ENCODE measurements at regions not wholly inside any gene's neighbourhood (a gene's known extent, or its start where the extent isn't known, plus 50 kb on each side); places are given as distances from the start of the nearest gene placed in this dataset.

DNA sequence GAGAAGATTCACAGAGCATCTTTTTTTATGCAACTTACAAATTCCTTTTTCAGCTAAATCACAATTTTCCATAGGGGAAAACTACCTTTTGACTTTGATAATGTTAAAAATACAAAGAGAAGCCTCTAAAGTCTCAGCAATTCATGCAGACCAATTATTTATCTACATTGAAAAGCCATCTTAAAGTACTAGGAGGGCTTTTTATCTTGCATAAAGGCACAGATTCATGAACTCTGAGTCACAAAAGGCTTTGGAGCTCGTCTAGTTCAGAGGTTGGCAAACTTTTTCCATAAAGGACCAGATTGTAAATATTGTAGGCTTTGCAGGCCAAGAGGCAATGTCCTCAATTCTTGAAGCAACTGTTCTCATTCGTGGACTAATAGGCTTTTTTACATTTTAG is 210.4 kb upstream of the HDX start:
- H3K4me2 ChIP-seq (ENCODE audit: low read depth, low read length, poor library complexity, severe bottlenecking), result no peak overlapping the region
- H3K9ac ChIP-seq (ENCODE audit: low read depth, low read length, poor library complexity, severe bottlenecking), result no peak overlapping the region
- no peaks in the 10 kb centered on the region for H3K36me3 ChIP-seq (ENCODE audit: insufficient read depth, low read length)
- H3K9me2 ChIP-seq (replicated peaks; ENCODE audit: low read depth, low read length), result no peaks in the 10 kb centered on the region
- H3K4me1 ChIP-seq (ENCODE audit: insufficient read depth, low read length, poor library complexity, severe bottlenecking), result no peaks in the 10 kb centered on the region
- TF ChIP-seq EZH2phosphoT487 (IDR thresholded peaks at IDR 0.05; ENCODE audit: borderline replicate concordance), result no peak
- TF ChIP-seq, protein P1, sequence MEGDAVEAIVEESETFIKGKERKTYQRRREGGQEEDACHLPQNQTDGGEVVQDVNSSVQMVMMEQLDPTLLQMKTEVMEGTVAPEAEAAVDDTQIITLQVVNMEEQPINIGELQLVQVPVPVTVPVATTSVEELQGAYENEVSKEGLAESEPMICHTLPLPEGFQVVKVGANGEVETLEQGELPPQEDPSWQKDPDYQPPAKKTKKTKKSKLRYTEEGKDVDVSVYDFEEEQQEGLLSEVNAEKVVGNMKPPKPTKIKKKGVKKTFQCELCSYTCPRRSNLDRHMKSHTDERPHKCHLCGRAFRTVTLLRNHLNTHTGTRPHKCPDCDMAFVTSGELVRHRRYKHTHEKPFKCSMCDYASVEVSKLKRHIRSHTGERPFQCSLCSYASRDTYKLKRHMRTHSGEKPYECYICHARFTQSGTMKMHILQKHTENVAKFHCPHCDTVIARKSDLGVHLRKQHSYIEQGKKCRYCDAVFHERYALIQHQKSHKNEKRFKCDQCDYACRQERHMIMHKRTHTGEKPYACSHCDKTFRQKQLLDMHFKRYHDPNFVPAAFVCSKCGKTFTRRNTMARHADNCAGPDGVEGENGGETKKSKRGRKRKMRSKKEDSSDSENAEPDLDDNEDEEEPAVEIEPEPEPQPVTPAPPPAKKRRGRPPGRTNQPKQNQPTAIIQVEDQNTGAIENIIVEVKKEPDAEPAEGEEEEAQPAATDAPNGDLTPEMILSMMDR (conservative IDR thresholded peaks at IDR 0.05; ENCODE audit: low read length), result no peak
- no peaks in the 10 kb centered on the region for H3K9me3 ChIP-seq (ENCODE audit: insufficient read depth, low read depth, low read length)
- H3K79me2 ChIP-seq (ENCODE audit: insufficient read depth, low read length), result no peaks in the 10 kb centered on the region
- no peak overlapping the region for H3K4me3 ChIP-seq (ENCODE audit: low read length, poor library complexity, severe bottlenecking)
- H2AFZ ChIP-seq (ENCODE audit: low read length), result no peak overlapping the region
- no peaks in the 10 kb centered on the region for H3F3A ChIP-seq (ENCODE audit: low read depth)
- H4K20me1 ChIP-seq (ENCODE audit: insufficient read depth, low read length, poor library complexity, severe bottlenecking), result no peaks in the 10 kb centered on the region
- no peaks in the 10 kb centered on the region for H3K27me3 ChIP-seq (ENCODE audit: insufficient read depth, low read length, poor library complexity, severe bottlenecking)

GRCh38 chrX:84715315-84715714 is 213.1 kb upstream of the HDX start:
- Histone ChIP-seq H3K4me3 (ENCODE audit: low read length, poor library complexity, severe bottlenecking) (no peak overlapping the region), H3K9me3 (ENCODE audit: insufficient read depth, low read depth, low read length) (no peaks in the 10 kb centered on the region), H3K27me3 (ENCODE audit: insufficient read depth, low read length, poor library complexity, severe bottlenecking) (no peaks in the 10 kb centered on the region), H3K4me1 (ENCODE audit: insufficient read depth, low read length, poor library complexity, severe bottlenecking) (no peaks in the 10 kb centered on the region), H2AFZ (ENCODE audit: low read length) (no peak overlapping the region), H3K9me2 (replicated peaks; ENCODE audit: low read depth, low read length) (no peaks in the 10 kb centered on the region), H3K4me2 (ENCODE audit: low read depth, low read length, poor library complexity, severe bottlenecking) (no peak overlapping the region), H3F3A (ENCODE audit: low read depth) (no peaks in the 10 kb centered on the region), H3K9ac (ENCODE audit: low read depth, low read length, poor library complexity, severe bottlenecking) (no peak overlapping the region), H3K36me3 (ENCODE audit: insufficient read depth, low read length) (no peaks in the 10 kb centered on the region), H4K20me1 (ENCODE audit: insufficient read depth, low read length, poor library complexity, severe bottlenecking) (no peaks in the 10 kb centered on the region), H3K79me2 (ENCODE audit: insufficient read depth, low read length) (no peaks in the 10 kb centered on the region)
- TF ChIP-seq, protein P1 (conservative IDR thresholded peaks at IDR 0.05; ENCODE audit: low read length), result no peak
- no peak for TF ChIP-seq EZH2phosphoT487 (IDR thresholded peaks at IDR 0.05; ENCODE audit: borderline replicate concordance)

DNA sequence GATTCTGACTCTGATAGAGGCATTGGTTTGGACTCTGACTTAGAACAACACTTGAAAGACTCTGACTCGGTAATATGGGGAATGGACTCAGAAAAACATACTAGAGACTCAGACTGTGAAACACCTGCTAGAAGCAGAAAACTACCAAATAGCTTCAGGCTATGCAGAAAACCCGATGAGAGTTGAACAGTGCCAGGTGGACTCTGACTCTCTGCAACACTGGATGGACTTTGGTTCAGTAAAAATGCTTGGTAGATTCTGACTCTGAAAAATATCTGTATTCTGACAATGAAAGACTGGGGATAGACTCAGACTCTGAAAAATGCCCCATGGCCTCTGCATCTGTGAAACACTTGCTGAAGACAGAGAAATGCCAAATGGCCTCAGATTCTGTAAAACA is 215.1 kb upstream of the HDX start:
- Histone ChIP-seq H3K9me2 (replicated peaks; ENCODE audit: low read depth, low read length) (no peaks in the 10 kb centered on the region), H3K9ac (ENCODE audit: low read depth, low read length, poor library complexity, severe bottlenecking) (no peak overlapping the region), H3K27me3 (ENCODE audit: insufficient read depth, low read length, poor library complexity, severe bottlenecking) (no peaks in the 10 kb centered on the region), H3K4me1 (ENCODE audit: insufficient read depth, low read length, poor library complexity, severe bottlenecking) (no peaks in the 10 kb centered on the region), H3K79me2 (ENCODE audit: insufficient read depth, low read length) (no peaks in the 10 kb centered on the region), H3F3A (ENCODE audit: low read depth) (no peaks in the 10 kb centered on the region), H2AFZ (ENCODE audit: low read length) (no peak overlapping the region), H3K9me3 (ENCODE audit: insufficient read depth, low read depth, low read length) (no peaks in the 10 kb centered on the region), H3K36me3 (ENCODE audit: insufficient read depth, low read length) (no peaks in the 10 kb centered on the region), H3K4me2 (ENCODE audit: low read depth, low read length, poor library complexity, severe bottlenecking) (no peak overlapping the region), H3K4me3 (ENCODE audit: low read length, poor library complexity, severe bottlenecking) (no peak overlapping the region), H4K20me1 (ENCODE audit: insufficient read depth, low read length, poor library complexity, severe bottlenecking) (no peaks in the 10 kb centered on the region)
- no peak for TF ChIP-seq EZH2phosphoT487 (IDR thresholded peaks at IDR 0.05; ENCODE audit: borderline replicate concordance)

- no peaks in the 10 kb centered on the region for H3K4me1 ChIP-seq (ENCODE audit: insufficient read depth, low read length, poor library complexity, severe bottlenecking)
- no peaks in the 10 kb centered on the region for H3K9me3 ChIP-seq (ENCODE audit: insufficient read depth, low read depth, low read length)
- no peak overlapping the region for H3K4me2 ChIP-seq (ENCODE audit: low read depth, low read length, poor library complexity, severe bottlenecking)
- no peaks in the 10 kb centered on the region for H3K79me2 ChIP-seq (ENCODE audit: insufficient read depth, low read length)
- H3F3A ChIP-seq (ENCODE audit: low read depth), result no peaks in the 10 kb centered on the region
- no peak overlapping the region for H3K9ac ChIP-seq (ENCODE audit: low read depth, low read length, poor library complexity, severe bottlenecking)
- no peak overlapping the region for H3K4me3 ChIP-seq (ENCODE audit: low read length, poor library complexity, severe bottlenecking)
- no peaks in the 10 kb centered on the region for H3K27me3 ChIP-seq (ENCODE audit: insufficient read depth, low read length, poor library complexity, severe bottlenecking)
- TF ChIP-seq EZH2phosphoT487 (IDR thresholded peaks at IDR 0.05; ENCODE audit: borderline replicate concordance), result no peak
- TF ChIP-seq, protein P1 (conservative IDR thresholded peaks at IDR 0.05; ENCODE audit: low read length), result no peak
- H3K9me2 ChIP-seq (replicated peaks; ENCODE audit: low read depth, low read length), result no peaks in the 10 kb centered on the region
- H2AFZ ChIP-seq (ENCODE audit: low read length), result no peak overlapping the region
- H4K20me1 ChIP-seq (ENCODE audit: insufficient read depth, low read length, poor library complexity, severe bottlenecking), result no peaks in the 10 kb centered on the region
- H3K36me3 ChIP-seq (ENCODE audit: insufficient read depth, low read length), result no peaks in the 10 kb centered on the region
These were observed 219.2 kb upstream of the HDX start for GRCh38 chrX:84721416-84721815.
